Endothelial cell of umbilical vein (primary cell): ENCODE measurements at regions not wholly inside any gene's neighbourhood (a gene's known extent, or its start where the extent isn't known, plus 50 kb on each side); places are given as distances from the start of the nearest gene placed in this dataset.

Source experiments
- BruUV-seq: library from RNA; stranded (reverse); fragments of 400-500 nt; replicated peaks from 2 replicates; lab custom pipeline; 2021; lab: Mats Ljungman, UMichigan
- CTCF ChIA-PET: fragments of 300-600, 350-600 bp; sonication (Branson Sonifier 250); formaldehyde crosslinking; loops from one replicate; lab custom pipeline; 2021; ENCODE audit warnings: antibody characterized with exemption, inconsistent platforms; lab: Charles Lee
- POLR2A ChIA-PET: fragments of 300-600, 350-600 bp; sonication (Branson Sonifier 250); formaldehyde crosslinking; loops from one replicate; lab custom pipeline; 2021; ENCODE audit warnings: antibody characterized with exemption, inconsistent platforms; lab: Charles Lee
- DNase-seq: peaks from one replicate; pipeline ENCODE4 v3.0.0-alpha.2; 2011; ENCODE audit warnings: low read depth, low spot score
- FAIRE-seq: peaks from 2 replicates; lab custom pipeline; 2011; peaks lifted over from hg19 to GRCh38; lab: Jason Lieb, UNC
- H2AFZ ChIP-seq: 2 replicates; pipeline ENCODE4 v1.6.0; 2012; ENCODE audit warnings: low read depth, low read length, control low read depth, inconsistent platforms
- H3K27ac ChIP-seq: 2 replicates; pipeline ENCODE4 v1.5.1; 2011; ENCODE audit warnings: low read depth, mild to moderate bottlenecking, control low read depth, low read length, moderate library complexity; ENCODE audit not compliant: insufficient read depth
- H3K27me3 ChIP-seq, 2 experiments: 2 replicates each; pipeline versions ENCODE4 v1.6.0 to v1.6.1; 2011; ENCODE audit warnings: low read length in 2 of 2, mixed read lengths in 1 of 2; ENCODE audit not compliant: control insufficient read depth in 2 of 2, insufficient read depth in 2 of 2
- H3K36me3 ChIP-seq, 2 experiments: 2 replicates in 1 of 2; 3 replicates in 1 of 2; pipeline ENCODE4 v1.5.1; 2011; ENCODE audit warnings: low read length in 2 of 2, mild to moderate bottlenecking in 1 of 2, moderate library complexity in 1 of 2; ENCODE audit not compliant: control insufficient read depth in 2 of 2, insufficient read depth in 2 of 2; ENCODE audit errors: extremely low read depth in 1 of 2
- H3K4me1 ChIP-seq: 3 replicates; pipeline ENCODE4 v1.5.1; 2011; ENCODE audit warnings: mild to moderate bottlenecking, low read length; ENCODE audit not compliant: control insufficient read depth, insufficient read depth; ENCODE audit errors: extremely low read depth
- H3K4me2 ChIP-seq: 2 replicates; pipeline ENCODE4 v1.6.1; 2011; ENCODE audit warnings: low read length, control low read depth, mixed read lengths; ENCODE audit not compliant: insufficient read depth
- H3K4me3 ChIP-seq, 3 experiments: fragments of 200-600 bp in 1 of 3; sonication (generic), shearing (Covaris generic) in 1 of 3; replicated peaks in 1 of 3; 2 replicates each; pipeline ENCODE4 v1.5.1; 2011 to 2016; ENCODE audit warnings: control low read depth in 3 of 3, low read length in 3 of 3, mild to moderate bottlenecking in 2 of 3, inconsistent platforms in 1 of 3, low read depth in 1 of 3, moderate library complexity in 1 of 3; ENCODE audit not compliant: insufficient read depth in 1 of 3
- H3K79me2 ChIP-seq: 2 replicates; pipeline ENCODE4 v1.6.0; 2012; ENCODE audit warnings: low read length, inconsistent platforms; ENCODE audit not compliant: control insufficient read depth, insufficient read depth
- H3K9ac ChIP-seq: replicated peaks from 2 replicates; pipeline ENCODE3; 2011; ENCODE audit warnings: low read length, control low read depth; ENCODE audit not compliant: insufficient read depth; ENCODE audit errors: extremely low read depth
- H3K9me1 ChIP-seq: replicated peaks from 3 replicates; pipeline ENCODE4 v1.6.0; 2011; ENCODE audit warnings: mild to moderate bottlenecking, low read length; ENCODE audit not compliant: control insufficient read depth, insufficient read depth; ENCODE audit errors: extremely low read depth
- H3K9me3 ChIP-seq: replicated peaks from 2 replicates; pipeline ENCODE4 v1.5.1; 2012; ENCODE audit warnings: low read length, inconsistent platforms; ENCODE audit not compliant: control insufficient read depth, insufficient read depth
- H4K20me1 ChIP-seq: replicated peaks from 2 replicates; pipeline ENCODE3; 2011; ENCODE audit warnings: mild to moderate bottlenecking, low read length; ENCODE audit not compliant: control insufficient read depth, insufficient read depth; ENCODE audit errors: extremely low read depth
- EZH2 ChIP-seq: IDR thresholded peaks from 2 replicates; pipeline ENCODE4 v1.6.1; 2012; ENCODE audit warnings: borderline replicate concordance, low read depth, mild to moderate bottlenecking, moderate library complexity, low read length, inconsistent platforms; ENCODE audit not compliant: severe bottlenecking
- FOS ChIP-seq: IDR thresholded peaks from 2 replicates; pipeline ENCODE4 v1.6.1; 2011; ENCODE audit warnings: mild to moderate bottlenecking, low read length, moderate library complexity, borderline replicate concordance; ENCODE audit not compliant: insufficient read depth
- GATA2 ChIP-seq: IDR thresholded peaks from 2 replicates; pipeline ENCODE4 v1.7.0; 2011; ENCODE audit warnings: low read depth, mild to moderate bottlenecking, moderate library complexity, mixed read lengths, low read length; ENCODE audit not compliant: insufficient read length, insufficient read depth
- JUN ChIP-seq: IDR thresholded peaks from 2 replicates; pipeline ENCODE4 v1.6.1; 2011; ENCODE audit warnings: borderline replicate concordance, low read depth; ENCODE audit not compliant: insufficient read length, insufficient read depth
- MYC ChIP-seq: IDR thresholded peaks from one replicate; pipeline ENCODE4 v1.6.1; 2011; ENCODE audit warnings: mild to moderate bottlenecking, low read depth, low read length
- POLR2A ChIP-seq: IDR thresholded peaks from 2 replicates; pipeline ENCODE4 v1.6.1; 2012; ENCODE audit warnings: low read depth, mild to moderate bottlenecking, control low read depth, low read length
- POLR2AphosphoS5 ChIP-seq: IDR thresholded peaks from 2 replicates; pipeline ENCODE4 v1.6.1; 2012; ENCODE audit warnings: low read depth, mild to moderate bottlenecking, control low read depth, low read length, moderate library complexity; ENCODE audit not compliant: insufficient read depth
- dilution Hi-C: fragments of 300-500 bp; cut with MboI; formaldehyde crosslinking; loops from one replicate; pipeline ENCODE4 v1.15.0; 2019; ENCODE audit warnings: low sequenced_read_pairs; ENCODE audit not compliant: extremely low pct_ligation_motif_present
- intact Hi-C: fragments of 100-400 bp; cut with micrococcal nuclease; formaldehyde crosslinking; loops from one replicate; pipeline ENCODE4 v1.10.0; 2022
- TF ChIP-seq, protein P1 (sequence below): IDR thresholded peaks from 2 replicates; pipeline ENCODE4 v1.6.1; 2011; ENCODE audit not compliant: insufficient read depth, insufficient read length
- TF ChIP-seq, protein P2 (sequence below), 2 donors: IDR thresholded peaks; 1 replicate in 1 of 2; 2 replicates in 1 of 2; pipeline ENCODE4 v1.5.1; 2011; ENCODE audit warnings: low read length in 2 of 2, mild to moderate bottlenecking in 2 of 2, moderate library complexity in 2 of 2, control low read depth in 1 of 2, inconsistent platforms in 1 of 2, low read depth in 1 of 2; ENCODE audit not compliant: insufficient read depth in 1 of 2; ENCODE audit errors: extremely low read depth in 1 of 2

DNA sequence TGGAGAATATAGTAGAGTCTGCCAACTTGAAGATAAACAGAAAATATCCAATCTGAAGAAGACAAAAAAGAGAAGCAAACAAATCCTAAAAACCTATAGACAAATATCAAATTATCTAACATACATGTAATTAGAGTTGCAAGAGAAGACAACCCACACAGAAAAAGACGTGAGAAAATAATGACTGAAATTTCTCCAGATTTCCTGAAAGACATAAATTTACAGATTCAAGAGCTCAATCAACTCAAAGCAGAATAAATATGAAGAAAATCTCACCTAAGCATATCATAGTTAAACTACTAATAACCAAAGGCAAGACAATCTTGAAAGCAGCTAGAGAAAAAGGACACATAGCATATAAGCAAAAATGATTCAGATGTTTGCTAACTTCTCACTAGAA is 261.2 kb upstream of the NFIA start:
- no peaks in the 10 kb centered on the region for H3K79me2 ChIP-seq
- dilution Hi-C loops (no loop called here), intact Hi-C loops (no loop called here)
- no peak overlapping the region for H3K4me3 ChIP-seq
- no peaks in the 10 kb centered on the region for H4K20me1 ChIP-seq
- H3K9ac ChIP-seq, result no peak overlapping the region
- no TSS peak for BruUV-seq
- no peak for FAIRE-seq
- TF ChIP-seq GATA2, result no peak
- TF ChIP-seq FOS, result no peak
- TF ChIP-seq MYC, result no peak
- no peak for TF ChIP-seq POLR2AphosphoS5
- TF ChIP-seq, protein P1, sequence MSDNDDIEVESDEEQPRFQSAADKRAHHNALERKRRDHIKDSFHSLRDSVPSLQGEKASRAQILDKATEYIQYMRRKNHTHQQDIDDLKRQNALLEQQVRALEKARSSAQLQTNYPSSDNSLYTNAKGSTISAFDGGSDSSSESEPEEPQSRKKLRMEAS, result no peak
- TF ChIP-seq, protein P2, sequence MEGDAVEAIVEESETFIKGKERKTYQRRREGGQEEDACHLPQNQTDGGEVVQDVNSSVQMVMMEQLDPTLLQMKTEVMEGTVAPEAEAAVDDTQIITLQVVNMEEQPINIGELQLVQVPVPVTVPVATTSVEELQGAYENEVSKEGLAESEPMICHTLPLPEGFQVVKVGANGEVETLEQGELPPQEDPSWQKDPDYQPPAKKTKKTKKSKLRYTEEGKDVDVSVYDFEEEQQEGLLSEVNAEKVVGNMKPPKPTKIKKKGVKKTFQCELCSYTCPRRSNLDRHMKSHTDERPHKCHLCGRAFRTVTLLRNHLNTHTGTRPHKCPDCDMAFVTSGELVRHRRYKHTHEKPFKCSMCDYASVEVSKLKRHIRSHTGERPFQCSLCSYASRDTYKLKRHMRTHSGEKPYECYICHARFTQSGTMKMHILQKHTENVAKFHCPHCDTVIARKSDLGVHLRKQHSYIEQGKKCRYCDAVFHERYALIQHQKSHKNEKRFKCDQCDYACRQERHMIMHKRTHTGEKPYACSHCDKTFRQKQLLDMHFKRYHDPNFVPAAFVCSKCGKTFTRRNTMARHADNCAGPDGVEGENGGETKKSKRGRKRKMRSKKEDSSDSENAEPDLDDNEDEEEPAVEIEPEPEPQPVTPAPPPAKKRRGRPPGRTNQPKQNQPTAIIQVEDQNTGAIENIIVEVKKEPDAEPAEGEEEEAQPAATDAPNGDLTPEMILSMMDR (IDR thresholded peaks at IDR 0.05; ENCODE audit: extremely low read depth in 1 of 2, insufficient read depth in 1 of 2, low read depth in 1 of 2, low read length in 2 of 2), result no peak
- no peak for TF ChIP-seq JUN
- TF ChIP-seq EZH2, result no peak
- no peak for TF ChIP-seq POLR2A
- H3K4me1 ChIP-seq, result no peaks in the 10 kb centered on the region
- no peak overlapping the region for H2AFZ ChIP-seq
- ChIA-PET POLR2A (no interaction called here), CTCF (no interaction called here)
- no peak for DNase-seq
- no peak overlapping the region for H3K27ac ChIP-seq
- H3K4me2 ChIP-seq, result no peak overlapping the region
- no peaks in the 10 kb centered on the region for H3K9me3 ChIP-seq
- H3K27me3 ChIP-seq, result no peaks in the 10 kb centered on the region
- no peaks in the 10 kb centered on the region for H3K36me3 ChIP-seq
- H3K9me1 ChIP-seq, result no peaks in the 10 kb centered on the region
